Jurkat, Clone E6-1 (cell line): ENCODE measurements at regions not wholly inside any gene's neighbourhood (a gene's known extent, or its start where the extent isn't known, plus 50 kb on each side); places are given as distances from the start of the nearest gene placed in this dataset.
"Not testable (repeated sequence)": the region's sequence is repeated elsewhere in the genome, so short reads cannot be mapped to it uniquely, and the experiment has no call there.

Experiments used
- DNase-seq: peaks from one replicate; pipeline ENCODE4 v3.0.0-alpha.2; 2011; ENCODE audit warnings: low read depth, low spot score
- H3K4me3 ChIP-seq: 2 replicates; pipeline ENCODE4 v1.5.1; 2011; ENCODE audit warnings: mild to moderate bottlenecking, low read length, control low read depth, moderate library complexity

- DNase-seq, result no peak
- no peak overlapping the region for H3K4me3 ChIP-seq
These were observed 84.6 kb upstream of the SPTLC3 start for GRCh38 chr20:12924126-12924525.

- DNase-seq, result peak; percentile 74
- no peak overlapping the region for H3K4me3 ChIP-seq
These were observed 83.5 kb upstream of the SPTLC3 start for GRCh38 chr20:12925210-12925755.

GRCh38 chr20:12925863-12926793 lies 82.6 kb upstream of the SPTLC3 start:
- DNase-seq, result no peak

GRCh38 chr20:12927489-12927888 lies 81.3 kb upstream of the SPTLC3 start:
- no peak overlapping the region for H3K4me3 ChIP-seq
- no peak for DNase-seq

More at GRCh38 chr20:12925863-12926793, 82.6 kb upstream of the SPTLC3 start:
- H3K4me3 ChIP-seq, result no peak overlapping the region

GRCh38 chr20:12928358-12928754 lies 80.4 kb upstream of the SPTLC3 start:
- H3K4me3 ChIP-seq, result no peak overlapping the region

GRCh38 chr20:12928755-12929401 lies 79.9 kb upstream of the SPTLC3 start:
- DNase-seq, result no peak
- no peak overlapping the region for H3K4me3 ChIP-seq

More at GRCh38 chr20:12928358-12928754, 80.4 kb upstream of the SPTLC3 start:
- DNase-seq, result no peak

- no peak for DNase-seq
- H3K4me3 ChIP-seq, result no peak overlapping the region
These were observed 72.8 kb upstream of the SPTLC3 start for GRCh38 chr20:12936020-12936419.

GRCh38 chr20:12936524-12936923 lies 72.2 kb upstream of the SPTLC3 start:
- no peak for DNase-seq
- H3K4me3 ChIP-seq, result no peak overlapping the region

GRCh38 chr20:12941025-12941424 lies 67.7 kb upstream of the SPTLC3 start:
- no peak overlapping the region for H3K4me3 ChIP-seq
- DNase-seq, result no peak

- H3K4me3 ChIP-seq, result no peak overlapping the region
- DNase-seq, result no peak
These were observed 66.6 kb upstream of the SPTLC3 start for GRCh38 chr20:12942123-12942522.

- DNase-seq, result no peak
- H3K4me3 ChIP-seq, result no peak overlapping the region
These were observed 62.0 kb upstream of the SPTLC3 start for GRCh38 chr20:12946789-12947188.

- H3K4me3 ChIP-seq, result no peak overlapping the region
- no peak for DNase-seq
These were observed 61.1 kb upstream of the SPTLC3 start for GRCh38 chr20:12947691-12948090.

GRCh38 chr20:12949429-12949980 lies 59.3 kb upstream of the SPTLC3 start:
- H3K4me3 ChIP-seq, result no peak overlapping the region
- no peak for DNase-seq

GRCh38 chr20:12954254-12954653 lies 54.5 kb upstream of the SPTLC3 start:
- not testable (repeated sequence) for H3K4me3 ChIP-seq, DNase-seq

- H3K4me3 ChIP-seq, result no peak overlapping the region
- DNase-seq, result no peak
These were observed 53.2 kb upstream of the SPTLC3 start for GRCh38 chr20:12955611-12956010.

- no peak for DNase-seq
These were observed 52.5 kb upstream of the SPTLC3 start for GRCh38 chr20:12956303-12956702.

GRCh38 chr20:12957968-12958367 lies 50.8 kb upstream of the SPTLC3 start:
- no peak for DNase-seq
- no peak overlapping the region for H3K4me3 ChIP-seq

More at GRCh38 chr20:12956303-12956702, 52.5 kb upstream of the SPTLC3 start:
- no peak overlapping the region for H3K4me3 ChIP-seq
